GM23248 (cell line): ENCODE measurements at regions not wholly inside any gene's neighbourhood (a gene's known extent, or its start where the extent isn't known, plus 50 kb on each side); places are given as distances from the start of the nearest gene placed in this dataset.

Experiments
- DNase-seq: peaks from one replicate; pipeline ENCODE4 v3.0.0-alpha.2; 2015
- H2AFZ ChIP-seq: fragments of 200-600 bp; sonication (generic); 2 replicates; pipeline ENCODE4 v1.6.1; 2016; ENCODE audit warnings: antibody characterized with exemption
- H3F3A ChIP-seq: fragments of 200-600 bp; sonication (generic); 2 replicates; pipeline ENCODE4 v1.6.1; 2016; ENCODE audit warnings: mild to moderate bottlenecking, antibody characterized with exemption, mixed run types; ENCODE audit not compliant: insufficient read depth
- H3K27ac ChIP-seq: fragments of 200-600 bp; sonication (generic); 2 replicates; pipeline ENCODE4 v1.5.1; 2016; ENCODE audit warnings: mild to moderate bottlenecking
- H3K27me3 ChIP-seq: fragments of 200-600 bp; sonication (generic); replicated peaks from 2 replicates; pipeline ENCODE4 v1.6.1; 2016; ENCODE audit warnings: mild to moderate bottlenecking; ENCODE audit not compliant: insufficient read depth
- H3K36me3 ChIP-seq: fragments of 200-600 bp; sonication (generic); 2 replicates; pipeline ENCODE4 v1.6.1; 2016; ENCODE audit warnings: low read depth, mild to moderate bottlenecking
- H3K4me1 ChIP-seq: fragments of 200-600 bp; sonication (generic); 2 replicates; pipeline ENCODE4 v1.6.1; 2016; ENCODE audit warnings: mild to moderate bottlenecking; ENCODE audit not compliant: insufficient read depth
- H3K4me2 ChIP-seq: fragments of 200-600 bp; sonication (generic); one replicate; pipeline ENCODE4 v1.6.1; 2016; ENCODE audit warnings: mild to moderate bottlenecking; ENCODE audit not compliant: unreplicated experiment
- H3K4me3 ChIP-seq: fragments of 200-600 bp; sonication (generic); 2 replicates; pipeline ENCODE4 v1.5.1; 2016; ENCODE audit warnings: mild to moderate bottlenecking
- H3K79me2 ChIP-seq: fragments of 200-600 bp; sonication (generic); 2 replicates; pipeline ENCODE4 v1.6.1; 2016; ENCODE audit warnings: mild to moderate bottlenecking; ENCODE audit not compliant: insufficient read depth
- H3K9ac ChIP-seq: fragments of 200-600 bp; sonication (generic); 2 replicates; pipeline ENCODE4 v1.6.1; 2016; ENCODE audit warnings: mild to moderate bottlenecking
- H3K9me2 ChIP-seq: fragments of 200-600 bp; sonication (generic); 2 replicates; pipeline ENCODE4 v1.6.1; 2016; ENCODE audit warnings: mixed run types, mild to moderate bottlenecking, moderate library complexity; ENCODE audit not compliant: insufficient read depth
- H3K9me3 ChIP-seq: fragments of 200-600 bp; sonication (generic); one replicate; pipeline ENCODE4 v1.6.1; 2017; ENCODE audit warnings: low read depth
- H4K20me1 ChIP-seq: fragments of 200-600 bp; sonication (generic); 2 replicates; pipeline ENCODE4 v1.6.0; 2016; ENCODE audit not compliant: insufficient read depth
- EZH2 ChIP-seq: fragments of 200-600 bp; sonication (generic); IDR thresholded peaks from 2 replicates; pipeline ENCODE4 v1.6.1; 2018; ENCODE audit warnings: antibody characterized with exemption, mild to moderate bottlenecking; ENCODE audit not compliant: insufficient read depth, poor library complexity, severe bottlenecking
- EZH2phosphoT487 ChIP-seq: fragments of 200-600 bp; sonication (generic); IDR thresholded peaks from 2 replicates; pipeline ENCODE4 v1.6.1; 2018; ENCODE audit warnings: antibody characterized with exemption, moderate library complexity, mild to moderate bottlenecking, low read depth; ENCODE audit not compliant: insufficient read depth
- WGBS, 2 experiments: methylation state at CpG; one replicate each; pipeline ENCODE4 v1.1.6; 2015 to 2017; ENCODE audit warnings: low lambda C conversion rate in 2 of 2, low coverage in 1 of 2; ENCODE audit errors: missing lambda C conversion rate in 2 of 2; 5-methylcytosine and 5-hydroxymethylcytosine counted together
- in situ Hi-C: fragments of 300-500 bp; cut with MboI; formaldehyde crosslinking; loops from 2 replicates; pipeline ENCODE4 v1.15.0; 2020

- no peaks in the 10 kb centered on the region for H3F3A ChIP-seq
- no peak overlapping the region for H2AFZ ChIP-seq
- H3K9ac ChIP-seq, result no peak overlapping the region
- H3K27me3 ChIP-seq, result no peaks in the 10 kb centered on the region
- no peak overlapping the region for H3K4me2 ChIP-seq
- H3K9me2 ChIP-seq, result no peaks in the 10 kb centered on the region
- H3K79me2 ChIP-seq, result no peaks in the 10 kb centered on the region
- H3K36me3 ChIP-seq, result no peaks in the 10 kb centered on the region
- no peak overlapping the region for H3K4me3 ChIP-seq
- no peak for DNase-seq
- no peak for TF ChIP-seq EZH2
- TF ChIP-seq EZH2phosphoT487, result no peak
- in situ Hi-C loops, result no loop called here
- 0 to 18% methylated on average over 1 of the region's 1 CpG for WGBS, 2 experiments
- H3K27ac ChIP-seq, result no peak overlapping the region
- no peaks in the 10 kb centered on the region for H4K20me1 ChIP-seq
- H3K4me1 ChIP-seq, result no peaks in the 10 kb centered on the region
- no peaks in the 10 kb centered on the region for H3K9me3 ChIP-seq
These were observed 285.4 kb upstream of the MKI67 start for GRCh38 chr10:128411643-128412042.

- Histone ChIP-seq H3K9me2 (no peaks in the 10 kb centered on the region), H3K4me2 (no peak overlapping the region), H3K36me3 (no peaks in the 10 kb centered on the region), H3K9ac (no peak overlapping the region), H3K4me3 (no peak overlapping the region), H4K20me1 (no peaks in the 10 kb centered on the region), H3K27me3 (no peaks in the 10 kb centered on the region), H3K4me1 (no peaks in the 10 kb centered on the region), H3K27ac (no peak overlapping the region), H3K79me2 (no peaks in the 10 kb centered on the region), H3F3A (no peaks in the 10 kb centered on the region), H2AFZ (no peak overlapping the region), H3K9me3 (no peaks in the 10 kb centered on the region)
- in situ Hi-C loops, result no loop called here
- WGBS, 2 experiments, result 31 to 41% methylated on average over 5 of the region's 5 CpGs
- DNase-seq, result no peak
- TF ChIP-seq EZH2, result no peak
- no peak for TF ChIP-seq EZH2phosphoT487
These were observed 288.3 kb upstream of the MKI67 start for GRCh38 chr10:128414568-128414967.

GRCh38 chr10:128416231-128416630 is 290.0 kb upstream of the MKI67 start:
- WGBS, 2 experiments, result 20 to 22% methylated on average over 6 of the region's 6 CpGs
- Histone ChIP-seq H3K4me3 (no peak overlapping the region), H3K9me3 (no peaks in the 10 kb centered on the region), H3K4me2 (no peak overlapping the region), H3K79me2 (no peaks in the 10 kb centered on the region), H3K27me3 (no peaks in the 10 kb centered on the region), H3K9me2 (no peaks in the 10 kb centered on the region), H3F3A (no peaks in the 10 kb centered on the region), H3K36me3 (no peaks in the 10 kb centered on the region), H2AFZ (no peak overlapping the region), H3K4me1 (no peaks in the 10 kb centered on the region), H3K27ac (no peak overlapping the region), H4K20me1 (no peaks in the 10 kb centered on the region), H3K9ac (no peak overlapping the region)
- in situ Hi-C loops, result no loop called here
- no peak for TF ChIP-seq EZH2
- TF ChIP-seq EZH2phosphoT487, result no peak
- no peak for DNase-seq

GRCh38 chr10:128417826-128418225 is 291.6 kb upstream of the MKI67 start:
- no peak for TF ChIP-seq EZH2
- TF ChIP-seq EZH2phosphoT487, result no peak
- in situ Hi-C loops, result no loop called here

GRCh38 chr10:128418819-128419218 is 292.6 kb upstream of the MKI67 start:
- Histone ChIP-seq H3K36me3 (no peaks in the 10 kb centered on the region), H3K9me2 (no peaks in the 10 kb centered on the region), H3K4me1 (no peaks in the 10 kb centered on the region), H4K20me1 (no peaks in the 10 kb centered on the region), H3K4me3 (no peak overlapping the region), H3K27me3 (no peaks in the 10 kb centered on the region), H3K79me2 (no peaks in the 10 kb centered on the region), H3K9ac (no peak overlapping the region), H3K9me3 (no peaks in the 10 kb centered on the region), H3K4me2 (no peak overlapping the region), H3F3A (no peaks in the 10 kb centered on the region), H2AFZ (no peak overlapping the region), H3K27ac (no peak overlapping the region)
- in situ Hi-C loops, result no loop called here
- 22 to 26% methylated on average over 5 of the region's 5 CpGs for WGBS, 2 experiments
- TF ChIP-seq EZH2, result no peak
- TF ChIP-seq EZH2phosphoT487, result no peak
- DNase-seq, result no peak

More at GRCh38 chr10:128417826-128418225, 291.6 kb upstream of the MKI67 start:
- no peak overlapping the region for H2AFZ ChIP-seq
- H3K4me1 ChIP-seq, result no peaks in the 10 kb centered on the region
- 39 to 40% methylated on average over 3 of the region's 3 CpGs for WGBS, 2 experiments
- H3K36me3 ChIP-seq, result no peaks in the 10 kb centered on the region
- H3K9ac ChIP-seq, result no peak overlapping the region
- no peak overlapping the region for H3K4me2 ChIP-seq
- DNase-seq, result no peak
- H3K27me3 ChIP-seq, result no peaks in the 10 kb centered on the region
- H3K4me3 ChIP-seq, result no peak overlapping the region
- no peaks in the 10 kb centered on the region for H3F3A ChIP-seq
- H4K20me1 ChIP-seq, result no peaks in the 10 kb centered on the region
- no peaks in the 10 kb centered on the region for H3K9me3 ChIP-seq
- no peaks in the 10 kb centered on the region for H3K9me2 ChIP-seq
- H3K79me2 ChIP-seq, result no peaks in the 10 kb centered on the region
- H3K27ac ChIP-seq, result no peak overlapping the region
